ENCODE measurements at regions not wholly inside any gene's neighbourhood (a gene's known extent, or its start where the extent isn't known, plus 50 kb on each side); places are given as distances from the start of the nearest gene placed in this dataset.

- no peak for TF ChIP-seq ZBTB33 (IDR thresholded peaks at IDR 0.05)
- TF ChIP-seq YY1 (IDR thresholded peaks at IDR 0.05), result no peak
- no peak for TF ChIP-seq EGR1 (IDR thresholded peaks at IDR 0.05; ENCODE audit: low read depth in 2 of 2)
- no peak for TF ChIP-seq HNF4A (conservative IDR thresholded peaks at IDR 0.05)
- no peak for TF ChIP-seq NR2F2 (IDR thresholded peaks at IDR 0.05)
- TF ChIP-seq JUND (IDR thresholded peaks at IDR 0.05), result no peak
- no peak for TF ChIP-seq GABPA (IDR thresholded peaks at IDR 0.05 in 1 of 2, conservative IDR thresholded peaks at IDR 0.05 in 1 of 2)
- TF ChIP-seq RAD21 (IDR thresholded peaks at IDR 0.05), result no peak
- no peak for TF ChIP-seq ATF3 (IDR thresholded peaks at IDR 0.05)
- TF ChIP-seq HNF4G (IDR thresholded peaks at IDR 0.05), result no peak
- no peak for TF ChIP-seq RXRA (IDR thresholded peaks at IDR 0.05)
- no peak for TF ChIP-seq FOXA2 (IDR thresholded peaks at IDR 0.05)
- TF ChIP-seq REST (IDR thresholded peaks at IDR 0.05), result no peak
- no peak for TF ChIP-seq MAX (IDR thresholded peaks at IDR 0.05)
- no peak for TF ChIP-seq TAF1 (conservative IDR thresholded peaks at IDR 0.05)
- no peak for TF ChIP-seq FOXA1 (IDR thresholded peaks at IDR 0.05)
- Histone ChIP-seq H3K9me3 (ENCODE audit: control insufficient read depth in 4 of 4, low read length in 3 of 4) (peaks cover 0 to 2% (median 0%) of the 10 kb centered on the region in 4 donors), H3K27me3 (ENCODE audit: control insufficient read depth in 4 of 4, insufficient read depth in 4 of 4, low read length in 3 of 4) (no peaks in the 10 kb centered on the region), H3K27ac (ENCODE audit: low read depth in 1 of 2, low read length in 2 of 2) (no peak overlapping the region), H3K4me3 (ENCODE audit: low read depth in 1 of 3, low read length in 3 of 3) (no peak overlapping the region), H3K9ac (ENCODE audit: low read depth in 1 of 2, low read length in 2 of 2) (no peak overlapping the region), H3K4me1 (ENCODE audit: control insufficient read depth in 4 of 4, insufficient read depth in 4 of 4, low read length in 3 of 4) (no peaks in the 10 kb centered on the region), H3K36me3 (ENCODE audit: control insufficient read depth in 4 of 4, insufficient read depth in 3 of 4, low read depth in 1 of 4, low read length in 3 of 4) (no peaks in the 10 kb centered on the region)
- DNase-seq (ENCODE audit: low spot score), result no peak
- WGBS, result 51% methylated on average over 2 of the region's 2 CpGs
Measured at GRCh38 chr2:187775196-187775595, 221.0 kb upstream of the TFPI start.

GRCh38 chr2:187775651-187776050, 221.4 kb upstream of the TFPI start:
- TF ChIP-seq REST (IDR thresholded peaks at IDR 0.05) (no peak), FOXA1 (IDR thresholded peaks at IDR 0.05) (no peak), EGR1 (IDR thresholded peaks at IDR 0.05; ENCODE audit: low read depth in 2 of 2) (no peak), ATF3 (IDR thresholded peaks at IDR 0.05) (no peak), JUND (IDR thresholded peaks at IDR 0.05) (no peak)
- Histone ChIP-seq H3K27ac (ENCODE audit: low read depth in 1 of 2, low read length in 2 of 2) (no peak overlapping the region), H3K36me3 (ENCODE audit: control insufficient read depth in 4 of 4, insufficient read depth in 3 of 4, low read depth in 1 of 4, low read length in 3 of 4) (no peaks in the 10 kb centered on the region), H3K4me3 (ENCODE audit: low read depth in 1 of 3, low read length in 3 of 3) (no peak overlapping the region), H3K9ac (ENCODE audit: low read depth in 1 of 2, low read length in 2 of 2) (no peak overlapping the region), H3K4me1 (ENCODE audit: control insufficient read depth in 4 of 4, insufficient read depth in 4 of 4, low read length in 3 of 4) (no peaks in the 10 kb centered on the region), H3K27me3 (ENCODE audit: control insufficient read depth in 4 of 4, insufficient read depth in 4 of 4, low read length in 3 of 4) (no peaks in the 10 kb centered on the region), H3K9me3 (ENCODE audit: control insufficient read depth in 4 of 4, low read length in 3 of 4) (peaks cover 0 to 2% (median 0%) of the 10 kb centered on the region in 4 donors)
- DNase-seq (ENCODE audit: low spot score), result no peak
- 60% methylated on average over 1 of the region's 1 CpG for WGBS

Data from liver (tissue), 7 donors.